ENCODE measurements at regions not wholly inside any gene's neighbourhood (a gene's known extent, or its start where the extent isn't known, plus 50 kb on each side); places are given as distances from the start of the nearest gene placed in this dataset.

GRCh38 chr5:179408611-179409010, 63.4 kb upstream of the ADAMTS2 start:
- TF ChIP-seq SNAI2 (CRISPR knock-in tag; IDR thresholded peaks at IDR 0.05) (no peak), GLIS3 (CRISPR knock-in tag; IDR thresholded peaks at IDR 0.05) (no peak), PATZ1 (CRISPR knock-in tag; IDR thresholded peaks at IDR 0.05; ENCODE audit: borderline replicate concordance) (no peak), ZFP3 (CRISPR knock-in tag; IDR thresholded peaks at IDR 0.05) (no peak), BACH2 (CRISPR knock-in tag; IDR thresholded peaks at IDR 0.05; ENCODE audit: borderline replicate concordance) (no peak), ZFP30 (CRISPR knock-in tag; IDR thresholded peaks at IDR 0.05) (no peak)

All from SK-N-SH treated with all-trans-retinoic acid at 6 μM for 48 hours (cell line).